H1 (cell line): ENCODE measurements at regions not wholly inside any gene's neighbourhood (a gene's known extent, or its start where the extent isn't known, plus 50 kb on each side); places are given as distances from the start of the nearest gene placed in this dataset.

Source experiments
- BCL11A ChIP-seq, 2 experiments: IDR thresholded peaks; one replicate each; pipeline ENCODE4 v1.6.1; 2011; ENCODE audit warnings: low read depth in 2 of 2, low read length in 2 of 2, mild to moderate bottlenecking in 2 of 2
- BRCA1 ChIP-seq: IDR thresholded peaks from 2 replicates; pipeline ENCODE4 v1.6.1; 2012; ENCODE audit warnings: low read depth, low read length, improper control_type of control experiment
- CHD7 ChIP-seq: fragments of 300-600 bp; sonication (generic); IDR thresholded peaks from 2 replicates; pipeline ENCODE4 v1.7.1; 2012; ENCODE audit warnings: low read length, moderate library complexity, mild to moderate bottlenecking, inconsistent platforms; ENCODE audit not compliant: insufficient replicate concordance
- CTCF ChIP-seq, 3 experiments: IDR thresholded peaks; 1 replicate in 2 of 3; 2 replicates in 1 of 3; pipeline versions ENCODE4 v1.5.1 to v1.6.1; 2011; ENCODE audit warnings: low read length in 3 of 3, mild to moderate bottlenecking in 3 of 3, inconsistent platforms in 2 of 3, low read depth in 1 of 3, moderate library complexity in 1 of 3; ENCODE audit not compliant: insufficient read depth in 1 of 3; ENCODE audit errors: control extremely low read depth in 1 of 3
- EGR1 ChIP-seq: IDR thresholded peaks from 2 replicates; pipeline ENCODE4 v1.6.1; 2011; ENCODE audit warnings: low read depth, low read length, borderline replicate concordance
- NANOG ChIP-seq: IDR thresholded peaks from 2 replicates; pipeline ENCODE4 v1.6.1; 2011; ENCODE audit warnings: low read length, low read depth, mild to moderate bottlenecking, inconsistent platforms; ENCODE audit not compliant: insufficient read depth, poor library complexity, severe bottlenecking
- RAD21 ChIP-seq, 2 experiments: IDR thresholded peaks in 1 of 2; conservative IDR thresholded peaks in 1 of 2; 2 replicates each; pipeline ENCODE4 v1.6.1; 2011; ENCODE audit warnings: low read depth in 2 of 2, low read length in 2 of 2, improper control_type of control experiment in 1 of 2, inconsistent platforms in 1 of 2, mild to moderate bottlenecking in 1 of 2, moderate library complexity in 1 of 2
- SAP30 ChIP-seq: fragments of 300-600 bp; sonication (generic); IDR thresholded peaks from 2 replicates; pipeline ENCODE4 v1.7.1; 2012; ENCODE audit warnings: low read length, moderate library complexity, mild to moderate bottlenecking, inconsistent platforms; ENCODE audit not compliant: insufficient read depth, insufficient replicate concordance

- TF ChIP-seq CHD7 (peak; percentile 34), NANOG (no peak), CTCF (IDR thresholded peaks at IDR 0.05; ENCODE audit: control extremely low read depth in 1 of 3, insufficient read depth in 1 of 3, low read depth in 1 of 3, low read length in 3 of 3) (peak in 2 of 3 experiments; percentile 79 to 88; a peak in 3 of 4 replicates), BCL11A (IDR thresholded peaks at IDR 0.05; ENCODE audit: low read depth in 2 of 2, low read length in 2 of 2) (no peak), EGR1 (no peak), BRCA1 (no peak), RAD21 (IDR thresholded peaks at IDR 0.05 in 1 of 2, conservative IDR thresholded peaks at IDR 0.05 in 1 of 2; ENCODE audit: low read depth in 2 of 2, low read length in 2 of 2) (peak; percentile 87 to 89), SAP30 (no peak)
Measured at GRCh38 chr7:131040467-131040932, 287.2 kb upstream of the MKLN1 start (continued).
